Testis (tissue), 2 donors: ENCODE measurements at regions not wholly inside any gene's neighbourhood (a gene's known extent, or its start where the extent isn't known, plus 50 kb on each side); places are given as distances from the start of the nearest gene placed in this dataset.

Experiments
- POLR2A ChIP-seq: fragments of 450-650 bp; IDR thresholded peaks from one replicate; pipeline ENCODE4 v1.6.1; 2017; ENCODE audit warnings: antibody characterized with exemption, mild to moderate bottlenecking, moderate library complexity
- TF ChIP-seq, protein P1 (sequence below), 3 experiments: fragments of 450-650 bp in 2 of 3; fragments of 200-600 bp in 1 of 3; sonication (generic) in 1 of 3; IDR thresholded peaks; one replicate each; pipeline ENCODE4 v1.5.1; 2016 to 2019; ENCODE audit warnings: antibody characterized with exemption in 3 of 3, mild to moderate bottlenecking in 2 of 3, moderate library complexity in 1 of 3

DNA sequence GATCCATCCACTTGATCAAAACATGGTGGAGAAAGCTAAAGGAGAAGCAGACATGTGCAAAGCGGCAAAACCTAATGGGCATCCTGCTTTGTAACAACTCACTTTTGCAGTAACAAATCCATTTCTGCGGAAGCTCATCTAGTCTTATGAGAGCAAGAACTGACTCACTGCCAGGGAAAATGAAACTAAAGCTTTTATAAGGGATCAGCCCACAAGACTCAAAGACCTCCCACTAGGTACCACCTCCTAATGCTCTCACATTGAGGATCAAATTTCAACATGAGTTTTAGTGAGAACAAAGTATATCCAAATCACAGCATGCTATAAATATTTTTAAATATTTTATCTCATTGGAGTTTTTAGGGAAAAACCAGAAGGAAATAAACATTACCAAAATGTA lies 120.1 kb upstream of the GNAI1 start:
- no peak for TF ChIP-seq POLR2A
- TF ChIP-seq, protein P1, sequence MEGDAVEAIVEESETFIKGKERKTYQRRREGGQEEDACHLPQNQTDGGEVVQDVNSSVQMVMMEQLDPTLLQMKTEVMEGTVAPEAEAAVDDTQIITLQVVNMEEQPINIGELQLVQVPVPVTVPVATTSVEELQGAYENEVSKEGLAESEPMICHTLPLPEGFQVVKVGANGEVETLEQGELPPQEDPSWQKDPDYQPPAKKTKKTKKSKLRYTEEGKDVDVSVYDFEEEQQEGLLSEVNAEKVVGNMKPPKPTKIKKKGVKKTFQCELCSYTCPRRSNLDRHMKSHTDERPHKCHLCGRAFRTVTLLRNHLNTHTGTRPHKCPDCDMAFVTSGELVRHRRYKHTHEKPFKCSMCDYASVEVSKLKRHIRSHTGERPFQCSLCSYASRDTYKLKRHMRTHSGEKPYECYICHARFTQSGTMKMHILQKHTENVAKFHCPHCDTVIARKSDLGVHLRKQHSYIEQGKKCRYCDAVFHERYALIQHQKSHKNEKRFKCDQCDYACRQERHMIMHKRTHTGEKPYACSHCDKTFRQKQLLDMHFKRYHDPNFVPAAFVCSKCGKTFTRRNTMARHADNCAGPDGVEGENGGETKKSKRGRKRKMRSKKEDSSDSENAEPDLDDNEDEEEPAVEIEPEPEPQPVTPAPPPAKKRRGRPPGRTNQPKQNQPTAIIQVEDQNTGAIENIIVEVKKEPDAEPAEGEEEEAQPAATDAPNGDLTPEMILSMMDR (IDR thresholded peaks at IDR 0.05): no peak
